Hepatic stellate cell (primary cell): ENCODE measurements at regions not wholly inside any gene's neighbourhood (a gene's known extent, or its start where the extent isn't known, plus 50 kb on each side); places are given as distances from the start of the nearest gene placed in this dataset.

Experiments used
- DNase-seq: peaks from one replicate; pipeline ENCODE4 v3.0.0; 2011; ENCODE audit warnings: low spot score

DNA sequence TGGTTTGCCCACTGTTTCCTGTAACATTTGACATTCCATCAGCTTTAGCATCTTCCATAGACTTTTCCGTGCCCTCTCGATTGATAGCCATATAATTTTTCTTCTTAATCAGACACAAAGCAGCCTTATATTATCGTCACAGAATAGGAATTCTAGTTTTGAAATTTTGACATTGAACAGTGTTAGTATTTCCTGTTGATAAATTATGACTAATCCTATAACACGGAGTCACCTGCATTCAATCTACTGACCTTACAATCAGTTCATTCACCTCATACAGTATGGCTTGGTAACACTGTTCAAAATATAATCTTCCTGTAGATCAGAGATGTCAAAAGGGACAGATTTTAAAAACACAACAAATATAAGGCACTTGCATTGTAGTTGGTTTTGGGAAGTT, 423.7 kb downstream of the C3orf38 start:
- no peak for DNase-seq

DNA sequence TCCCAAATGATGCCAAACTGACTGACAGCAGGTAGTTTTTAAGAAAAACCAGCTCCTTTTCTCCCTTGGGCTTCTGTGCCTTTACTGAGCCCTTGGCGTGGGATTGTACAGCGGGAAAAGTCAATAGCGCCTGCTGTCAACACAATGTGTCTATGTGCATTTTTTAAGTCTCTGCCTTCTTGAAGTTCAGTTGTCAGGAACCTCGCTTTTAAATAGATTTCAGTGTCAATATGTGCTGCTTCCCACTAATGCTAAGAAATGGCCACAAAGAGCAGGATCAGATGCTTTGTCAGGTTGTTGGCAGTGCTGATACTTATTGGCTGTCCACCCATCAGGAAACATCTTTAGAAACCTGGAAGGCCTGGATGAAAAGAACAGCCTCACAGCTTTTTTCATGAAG, 424.4 kb downstream of the C3orf38 start:
- no peak for DNase-seq

DNA sequence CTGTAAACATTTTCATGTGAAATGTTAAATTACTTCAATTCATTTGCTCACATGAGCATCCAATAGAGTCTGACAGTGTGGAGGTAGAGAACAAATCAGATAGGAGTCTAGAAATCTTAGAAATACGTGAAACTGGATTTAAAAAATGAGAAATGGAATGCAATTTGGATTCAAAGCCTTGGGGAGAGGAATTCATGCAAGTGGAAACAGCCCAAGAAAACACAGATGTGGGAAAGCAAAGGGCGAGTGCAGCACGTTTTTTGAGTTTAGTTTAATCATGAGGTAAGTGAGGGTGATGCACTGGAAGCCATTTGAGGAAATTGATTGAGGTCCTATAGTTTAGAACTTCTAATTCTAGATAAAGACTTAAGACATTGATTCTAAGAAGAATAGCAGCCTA, 434.7 kb downstream of the C3orf38 start:
- no peak for DNase-seq

DNA sequence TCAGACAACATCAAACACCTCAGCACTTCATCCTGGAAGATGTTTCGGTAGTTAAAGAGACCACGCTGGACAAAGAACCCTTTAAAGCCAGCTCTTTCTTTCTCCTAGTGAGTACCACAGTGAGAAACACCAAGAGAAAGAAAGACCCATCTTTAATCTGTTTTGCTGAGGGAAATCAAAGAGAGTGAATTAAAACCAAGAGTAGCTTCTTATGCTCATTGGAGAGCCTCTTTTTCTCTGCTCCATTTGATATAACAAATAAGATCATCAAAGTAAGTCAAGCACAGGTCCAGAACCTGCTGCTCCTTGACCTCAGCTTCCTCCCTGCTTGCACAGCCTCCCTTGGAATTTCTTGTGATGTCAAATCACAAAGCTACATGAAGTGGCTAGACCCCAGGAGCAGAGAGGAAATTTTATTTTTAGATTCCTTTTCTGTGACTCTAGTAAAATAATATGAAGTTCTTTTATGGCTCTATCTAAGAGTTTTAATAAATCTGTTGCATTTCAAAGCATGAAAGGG, 436.4 kb downstream of the C3orf38 start:
- no peak for DNase-seq

DNA sequence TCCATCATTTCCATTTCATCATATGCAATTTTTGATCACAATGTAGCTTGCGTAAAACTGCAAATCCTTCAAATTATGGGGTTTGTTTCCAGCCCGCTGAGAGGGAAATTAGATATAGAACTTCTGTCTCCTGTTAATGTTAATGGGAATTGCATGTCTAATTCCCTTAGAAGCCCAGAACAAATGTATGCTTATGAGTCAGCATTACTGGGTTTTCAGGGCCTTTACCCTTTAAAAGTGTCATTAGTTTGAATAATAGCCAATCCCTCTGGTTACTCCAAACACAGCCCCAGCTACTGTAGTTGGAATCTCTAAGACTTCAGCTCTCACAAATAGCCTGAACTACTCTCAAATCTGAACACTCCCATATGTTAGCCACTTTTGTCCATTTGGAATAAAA, 439.4 kb downstream of the C3orf38 start:
- DNase-seq: peak; percentile 0

DNA sequence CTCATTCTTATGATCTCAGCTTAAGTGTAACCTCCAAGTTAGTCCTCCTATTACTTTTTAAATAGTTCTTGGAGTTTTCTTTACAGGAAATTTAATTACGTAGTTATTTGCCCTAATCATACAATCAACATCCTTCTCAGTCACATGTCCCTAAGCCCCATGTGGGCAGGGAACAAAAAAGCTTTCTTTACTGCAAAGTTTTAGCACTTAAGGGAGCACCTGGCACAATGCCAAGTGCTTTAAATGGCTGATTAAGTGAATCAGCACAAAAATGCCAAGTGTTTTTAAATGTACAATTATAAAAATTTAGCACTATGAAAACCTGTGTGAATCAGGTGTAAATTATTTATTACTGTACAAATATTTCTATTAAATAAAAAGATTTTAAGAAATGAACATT, 445.3 kb downstream of the C3orf38 start:
- no peak for DNase-seq

DNA sequence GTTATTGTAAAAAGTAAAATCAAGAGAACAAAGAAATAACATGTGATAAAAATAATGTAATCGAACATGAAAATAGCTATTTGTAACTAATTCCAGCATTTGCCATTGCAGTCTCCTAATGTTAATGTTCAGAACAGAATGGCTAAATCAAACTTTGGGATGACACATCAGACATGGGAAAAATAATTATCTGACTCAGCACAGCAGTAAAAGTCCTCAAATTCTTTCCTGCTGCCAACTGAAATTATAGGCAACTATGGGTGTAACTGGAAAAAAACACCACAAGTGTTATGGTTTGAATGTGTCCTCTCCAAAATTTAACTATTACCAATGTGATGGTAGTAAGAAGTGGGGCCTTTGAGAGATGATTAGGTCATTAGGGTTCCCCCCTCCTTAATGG, 446.7 kb downstream of the C3orf38 start:
- DNase-seq: peak; percentile 0

DNA sequence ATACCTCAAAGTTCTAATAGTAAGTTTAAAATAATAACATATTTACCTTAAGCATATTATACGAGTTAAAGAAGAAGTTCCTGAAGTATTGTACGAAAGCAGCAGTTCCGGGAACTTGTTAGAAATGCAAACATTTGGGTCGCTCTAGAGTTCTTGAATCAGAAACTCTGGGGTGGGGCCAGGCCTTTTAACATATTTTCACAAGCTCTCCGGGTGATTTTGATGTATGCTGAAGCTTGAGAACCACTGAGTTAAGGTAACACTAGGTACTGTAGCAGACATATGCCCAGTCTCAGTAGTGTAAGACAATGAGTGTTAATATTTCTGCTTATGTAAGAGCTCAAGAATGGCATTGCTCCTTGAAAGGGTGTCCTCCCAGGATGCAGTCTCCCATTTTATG, 461.1 kb downstream of the C3orf38 start:
- no peak for DNase-seq

DNA sequence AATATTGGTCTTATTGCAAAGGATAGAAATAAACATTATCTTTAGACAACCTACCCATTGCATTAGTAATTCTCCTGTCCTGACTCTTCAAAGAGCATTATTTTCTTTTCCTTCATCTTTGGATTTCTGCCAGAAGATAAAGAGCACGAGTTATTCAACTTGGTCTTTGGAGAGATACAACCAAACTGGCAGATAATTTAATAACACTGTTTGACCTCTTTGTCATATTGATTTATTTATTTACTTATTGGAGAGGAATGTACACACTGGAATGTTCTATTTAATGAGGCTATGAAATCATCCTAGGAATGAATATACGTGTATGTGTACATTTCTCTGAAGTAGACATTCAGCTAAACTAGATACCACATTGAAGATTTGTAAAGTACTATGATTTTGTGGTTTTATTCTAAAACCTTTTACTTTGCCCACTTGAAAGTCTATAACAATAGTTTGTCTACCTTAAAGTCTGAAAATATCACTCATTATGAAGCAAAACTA, 462.1 kb downstream of the C3orf38 start:
- DNase-seq: no peak

DNA sequence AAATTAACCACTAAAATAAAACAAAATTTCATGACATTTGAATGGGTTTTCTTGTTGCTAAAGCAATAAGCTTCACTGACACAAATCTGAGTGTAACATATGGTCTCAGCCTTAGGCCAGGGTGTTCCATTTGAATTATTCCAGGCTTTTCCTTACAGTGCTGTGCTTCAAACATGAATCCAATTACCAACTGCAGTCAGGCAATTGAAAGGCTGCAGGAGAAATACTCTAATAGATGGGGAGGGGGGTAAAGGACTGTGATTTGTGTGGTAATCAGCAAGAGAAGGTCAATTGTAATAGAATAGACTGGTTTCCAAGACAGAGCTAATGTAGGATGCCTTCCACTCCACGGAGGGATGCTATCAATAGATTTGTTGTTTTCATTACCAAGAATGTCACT, 466.7 kb downstream of the C3orf38 start:
- DNase-seq: no peak

DNA sequence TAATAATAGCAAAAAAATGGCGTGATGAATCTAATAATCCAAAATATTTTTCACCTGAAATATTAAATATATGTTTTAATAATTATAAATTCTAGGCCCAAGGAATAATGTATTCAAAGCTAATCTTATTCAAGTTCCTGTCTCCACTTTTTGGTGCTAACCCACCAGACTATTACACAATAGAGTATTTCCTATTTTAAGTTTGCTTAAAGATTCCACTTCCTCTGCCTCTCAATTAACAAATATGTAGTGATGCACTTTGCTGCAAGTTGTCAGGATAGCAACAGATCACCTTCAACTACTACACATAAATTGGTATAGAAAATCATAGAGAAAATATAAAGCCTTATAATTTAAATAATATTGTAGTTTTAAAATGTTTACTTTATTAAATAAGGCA, 467.5 kb downstream of the C3orf38 start:
- no peak for DNase-seq

DNA sequence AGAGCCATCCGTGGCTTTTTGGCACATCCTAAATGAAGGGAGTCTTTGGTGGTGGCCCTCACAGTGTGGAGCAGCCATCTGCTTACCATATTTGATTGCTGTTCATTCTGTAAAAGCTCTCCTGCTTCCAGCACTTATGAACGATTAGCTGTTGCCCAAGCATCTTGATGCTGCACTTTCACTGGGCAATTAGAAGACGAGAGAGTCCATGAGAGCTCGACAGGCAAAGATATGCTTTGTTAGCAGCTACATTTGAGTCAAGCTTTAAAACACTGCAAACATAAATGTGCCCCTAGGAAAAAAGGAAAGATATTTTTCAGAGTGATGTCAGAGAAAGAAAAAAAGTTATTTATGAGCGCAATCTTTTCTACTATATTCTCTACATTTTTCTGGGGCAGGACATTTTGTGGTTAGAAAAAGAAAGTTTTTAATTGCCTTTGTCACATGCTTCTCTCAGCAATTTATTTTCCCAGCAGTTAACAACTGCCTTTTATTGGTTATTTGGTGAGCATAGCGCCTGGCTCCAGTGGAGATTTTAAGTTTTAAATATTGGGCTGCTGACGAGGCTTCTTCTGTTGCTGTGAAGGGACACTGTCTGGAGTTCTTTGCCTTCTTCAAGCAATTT, 468.4 kb downstream of the C3orf38 start:
- no peak for DNase-seq

DNA sequence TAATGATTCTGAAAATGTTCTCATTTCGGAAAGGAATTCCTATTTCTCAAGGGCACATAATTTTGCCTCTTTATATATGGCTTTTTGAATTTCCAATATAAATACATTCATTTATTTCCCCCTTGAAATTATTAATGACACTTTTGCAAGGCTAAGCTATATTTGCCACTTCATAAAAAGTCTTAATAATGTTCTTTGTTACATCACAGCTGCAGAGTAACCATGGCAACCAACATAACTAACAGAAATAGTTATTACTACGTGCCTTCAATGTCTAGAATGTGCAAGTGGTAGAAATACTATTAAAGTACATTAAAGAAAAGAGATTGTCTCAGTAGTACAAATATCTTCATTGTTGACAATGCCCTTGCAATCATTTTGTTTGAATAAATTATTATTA, 471.8 kb downstream of the C3orf38 start:
- no peak for DNase-seq

DNA sequence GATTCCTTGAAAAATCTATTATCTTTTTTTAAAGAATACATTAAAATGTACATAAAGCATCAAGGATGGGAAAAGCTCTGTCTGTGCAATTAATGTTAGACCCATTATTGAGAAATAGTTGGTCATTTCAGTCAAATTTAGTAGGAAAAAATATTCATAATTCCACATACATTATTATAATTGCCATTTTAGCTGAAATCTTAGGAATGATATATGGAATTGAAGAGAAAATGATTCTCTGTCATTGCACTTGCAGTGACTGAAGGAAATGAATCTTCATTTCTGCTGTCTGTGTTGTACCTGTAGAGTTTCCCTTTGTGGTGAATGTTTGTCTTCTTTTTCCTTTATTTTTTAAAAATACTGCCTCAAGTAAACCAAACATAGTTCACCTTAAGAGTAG, 473.9 kb downstream of the C3orf38 start:
- no peak for DNase-seq

DNA sequence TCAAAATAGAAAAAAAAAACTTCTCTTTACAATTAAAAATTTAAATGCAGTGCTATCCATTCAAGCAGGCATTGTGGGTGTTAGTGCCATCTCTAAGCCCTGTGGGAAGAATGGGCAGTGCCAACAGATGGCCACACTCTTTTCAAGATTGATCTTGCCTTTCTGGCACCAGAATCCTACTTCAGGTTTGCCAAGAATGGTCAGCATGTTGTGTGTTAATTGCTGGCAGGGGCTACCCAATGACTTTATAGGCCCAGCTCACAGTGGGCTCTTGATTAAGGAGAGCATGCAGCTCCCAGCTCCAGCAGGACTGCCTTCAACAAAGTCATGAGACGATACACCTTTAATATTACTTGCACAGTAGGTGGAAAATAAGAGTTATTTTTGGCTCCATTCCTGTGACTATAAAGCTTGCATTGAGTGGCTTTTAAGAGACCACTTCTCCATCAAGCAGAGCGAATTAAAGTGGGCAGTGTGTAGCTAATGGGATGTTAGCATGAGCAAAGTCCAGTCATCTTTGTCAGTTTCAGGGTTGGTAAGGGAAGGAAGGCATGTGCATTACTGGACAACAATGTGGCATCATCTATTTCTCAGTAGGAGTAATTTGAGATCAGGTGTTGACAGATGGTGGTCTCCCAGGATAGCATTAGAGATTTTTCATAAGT, 476.8 kb downstream of the C3orf38 start:
- DNase-seq: no peak

DNA sequence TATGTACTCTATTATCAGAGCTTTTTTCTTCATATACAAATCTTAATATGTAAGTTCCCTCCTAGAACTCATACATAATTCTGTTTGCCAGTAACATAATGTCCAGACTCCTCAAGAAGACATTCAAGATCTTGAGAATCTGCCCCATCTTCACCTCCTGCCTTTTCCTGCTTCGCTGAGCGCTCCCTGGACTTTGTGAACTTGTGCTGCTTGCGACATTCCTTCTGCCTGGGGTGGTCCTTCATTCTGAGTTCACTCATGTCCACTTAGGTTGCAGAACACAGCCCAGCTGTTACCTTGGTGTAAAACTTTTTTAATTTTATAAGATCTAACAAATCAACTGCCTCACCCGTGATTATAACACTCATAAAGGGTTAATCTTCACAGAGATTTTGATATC, 478.5 kb upstream of the EPHA3 start:
- no peak for DNase-seq

DNA sequence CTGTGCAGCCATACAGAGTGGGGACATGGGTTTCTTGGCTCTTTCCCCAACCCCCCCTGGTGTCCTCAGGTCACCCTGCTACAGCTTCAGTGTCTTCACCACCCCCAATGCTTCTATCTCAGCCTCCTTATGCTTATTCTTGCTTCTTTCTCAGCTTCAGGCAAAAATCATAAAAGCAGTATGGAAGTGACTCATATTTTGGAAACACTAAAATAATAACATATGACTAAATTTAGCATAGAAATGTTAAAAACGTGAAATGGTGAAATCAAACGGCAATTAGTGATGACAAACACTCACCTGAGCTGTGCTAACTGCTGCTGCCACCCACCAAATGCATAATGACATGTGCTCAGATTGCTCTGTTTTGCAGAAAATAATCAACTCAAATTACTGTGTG, 475.2 kb upstream of the EPHA3 start:
- no peak for DNase-seq

DNA sequence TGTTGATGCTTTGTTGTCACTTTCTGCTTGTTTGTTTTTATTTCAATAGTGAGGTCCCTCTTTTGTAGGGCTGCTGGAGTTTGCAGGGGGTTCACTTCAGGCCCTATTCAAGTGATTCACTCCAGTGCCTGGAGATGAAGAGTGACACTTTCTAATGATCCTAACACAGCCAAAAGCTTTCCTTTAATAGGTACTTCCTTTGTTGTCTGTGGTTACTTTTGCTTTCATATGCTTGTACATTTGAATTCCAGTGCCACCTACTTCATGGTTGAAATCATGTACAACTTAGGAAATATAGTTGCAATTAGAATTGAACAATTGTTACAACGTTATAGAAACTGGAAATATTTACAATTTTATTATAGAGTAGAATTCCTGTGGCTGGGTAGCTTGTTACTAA, 466.8 kb upstream of the EPHA3 start:
- no peak for DNase-seq

DNA sequence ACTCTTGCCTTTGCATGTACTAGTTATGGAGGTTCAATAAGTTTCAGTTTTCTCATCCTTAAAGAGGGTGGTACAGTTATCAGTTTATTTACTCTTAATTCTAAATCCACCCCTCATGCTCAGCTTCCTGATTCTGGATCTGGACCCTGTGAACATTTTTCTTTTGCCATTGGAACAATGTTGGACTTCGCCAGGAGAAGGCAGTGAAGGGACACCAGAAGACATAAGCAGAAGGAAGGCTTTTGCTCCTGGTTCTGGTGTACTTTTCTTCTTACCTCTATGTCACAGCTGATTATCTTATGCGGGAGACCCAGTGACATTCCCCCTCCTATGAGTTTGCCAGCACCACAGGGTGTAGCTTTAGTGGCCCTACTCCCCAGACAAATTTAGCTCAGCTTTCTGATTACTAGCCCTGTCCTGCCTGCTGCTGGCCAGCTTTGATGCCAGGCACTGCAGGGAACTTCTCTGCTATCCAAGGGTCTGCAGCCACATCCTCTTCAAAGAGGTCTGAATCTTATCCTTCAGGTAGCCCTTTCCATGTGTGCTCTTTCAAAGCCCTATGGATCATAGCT, 466.3 kb upstream of the EPHA3 start:
- DNase-seq: no peak

DNA sequence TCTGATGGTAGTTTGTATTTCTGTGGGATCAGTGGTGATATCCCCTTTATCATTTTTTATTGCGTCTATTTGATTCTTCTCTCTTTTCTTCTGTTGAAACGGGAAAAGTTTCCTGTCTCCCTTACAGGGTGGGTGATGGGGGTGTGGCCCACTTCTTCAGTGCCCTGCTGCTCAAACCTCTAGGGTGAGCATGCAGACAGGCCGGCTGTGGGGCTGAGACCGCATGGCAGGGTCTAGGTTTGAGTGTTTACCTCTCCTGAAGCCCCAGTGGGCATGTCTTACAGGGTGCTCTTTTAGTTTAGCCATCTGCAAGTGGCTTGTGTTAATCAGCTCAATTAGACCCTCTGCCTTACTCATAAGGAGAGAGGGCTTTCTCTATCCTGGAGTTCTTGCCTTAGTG, 450.0 kb upstream of the EPHA3 start:
- DNase-seq: no peak

DNA sequence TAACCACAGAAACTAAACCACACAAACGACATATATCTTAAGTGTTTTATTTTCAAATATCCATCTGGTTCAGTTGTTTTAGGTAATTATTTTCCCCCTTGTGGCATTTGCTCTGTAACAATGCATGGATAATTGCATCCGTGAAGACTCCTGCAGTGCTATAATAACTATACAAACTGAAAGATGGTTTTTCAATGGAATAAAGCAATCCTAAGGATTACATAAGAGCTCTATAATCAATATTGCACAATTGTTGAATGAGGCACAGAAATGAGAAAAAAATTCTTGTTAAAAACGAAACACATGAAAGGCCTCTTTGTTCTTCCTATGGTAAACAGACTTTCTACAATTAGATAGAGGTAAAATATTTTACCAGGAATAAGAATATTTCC, 446.0 kb upstream of the EPHA3 start:
- DNase-seq: no peak

DNA sequence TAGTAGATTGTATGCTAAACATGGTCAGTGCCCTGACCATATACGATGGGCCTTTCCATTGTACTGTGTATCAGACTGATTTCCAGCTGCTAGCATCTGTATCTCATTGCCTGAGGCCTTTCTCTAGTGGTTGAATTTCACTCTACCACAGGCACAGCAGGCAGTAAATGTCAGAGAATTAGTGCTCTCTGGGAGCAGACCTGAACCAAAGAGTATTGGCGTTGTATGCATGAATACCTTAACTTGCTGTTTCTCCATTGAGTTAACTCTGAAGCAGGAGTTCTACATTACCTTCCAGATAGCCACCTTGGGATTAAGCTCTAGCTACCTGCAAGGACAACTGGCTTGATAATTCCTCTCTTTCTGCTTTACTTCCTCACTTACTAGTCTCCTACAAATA, 439.2 kb upstream of the EPHA3 start:
- no peak for DNase-seq

DNA sequence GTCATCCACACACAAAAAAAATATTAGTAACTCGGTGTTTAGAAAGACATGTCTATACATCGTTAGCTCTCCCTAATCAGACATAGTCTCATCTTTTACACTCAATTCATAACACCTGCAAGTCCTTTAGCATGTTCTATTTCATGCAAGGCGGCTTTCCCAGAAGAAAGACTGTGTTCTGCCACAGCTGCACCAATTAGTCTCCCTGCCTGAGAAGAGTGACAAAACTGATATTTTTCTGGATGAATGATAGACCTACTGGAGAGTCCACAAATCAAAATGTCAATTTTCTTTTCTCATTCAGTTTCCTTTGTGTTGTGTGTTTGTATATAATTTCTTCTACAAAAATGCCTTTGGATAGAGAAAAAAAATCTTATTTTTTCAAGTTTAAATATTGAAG, 435.8 kb upstream of the EPHA3 start:
- DNase-seq: no peak

DNA sequence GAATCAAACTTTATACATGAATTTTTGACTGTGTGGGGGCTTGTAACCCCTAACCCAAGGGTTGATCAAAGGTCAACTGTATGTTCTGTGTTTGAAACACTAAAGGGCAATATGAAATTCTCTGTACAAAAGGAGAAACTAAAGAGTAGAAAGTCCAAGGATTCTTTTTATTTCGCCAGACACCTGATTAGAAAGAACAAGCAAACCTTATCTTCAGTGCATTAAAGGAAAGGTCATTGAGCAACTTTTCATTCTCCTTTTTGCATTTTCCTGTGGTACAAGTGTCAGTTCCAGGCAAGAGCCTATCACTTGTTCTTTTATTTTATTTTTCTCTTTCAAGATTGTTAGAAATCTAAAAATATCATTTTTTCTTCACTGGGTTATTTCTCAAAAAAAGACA, 430.1 kb upstream of the EPHA3 start:
- DNase-seq: no peak
